AG10803 (cell line): ENCODE measurements at regions not wholly inside any gene's neighbourhood (a gene's known extent, or its start where the extent isn't known, plus 50 kb on each side); places are given as distances from the start of the nearest gene placed in this dataset.

ENCODE experiments used
- DNase-seq: peaks from one replicate; pipeline ENCODE4 v3.0.0; 2010; ENCODE audit warnings: low read depth
- H3K4me3 ChIP-seq: 2 replicates; pipeline ENCODE4 v1.5.1; 2011; ENCODE audit warnings: mild to moderate bottlenecking, low read length, control low read depth
- TF ChIP-seq, protein P1 (sequence below): conservative IDR thresholded peaks from 2 replicates; pipeline ENCODE4 v1.5.1; 2011; ENCODE audit warnings: mild to moderate bottlenecking, low read length, control low read depth, inconsistent platforms

DNA sequence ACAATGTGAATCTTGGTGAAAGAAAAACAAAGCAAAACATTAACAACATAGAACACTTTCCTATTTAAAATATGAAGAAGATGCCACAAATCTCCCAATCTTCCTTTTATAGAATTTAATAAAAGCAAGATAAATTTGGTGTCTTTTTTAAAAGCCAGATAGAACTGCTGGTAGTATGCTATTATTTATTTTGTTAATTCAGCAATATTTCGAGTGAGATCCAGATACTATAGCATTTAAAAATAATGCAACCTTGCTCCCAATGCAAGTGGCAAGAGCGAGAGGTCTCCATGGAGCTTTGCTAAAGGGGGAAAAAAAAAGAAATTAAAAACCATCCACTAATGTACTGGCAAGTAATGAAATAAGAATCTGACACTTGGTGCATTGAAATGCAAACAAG lies 121.8 kb downstream of the IL20RB start:
- TF ChIP-seq, protein P1, sequence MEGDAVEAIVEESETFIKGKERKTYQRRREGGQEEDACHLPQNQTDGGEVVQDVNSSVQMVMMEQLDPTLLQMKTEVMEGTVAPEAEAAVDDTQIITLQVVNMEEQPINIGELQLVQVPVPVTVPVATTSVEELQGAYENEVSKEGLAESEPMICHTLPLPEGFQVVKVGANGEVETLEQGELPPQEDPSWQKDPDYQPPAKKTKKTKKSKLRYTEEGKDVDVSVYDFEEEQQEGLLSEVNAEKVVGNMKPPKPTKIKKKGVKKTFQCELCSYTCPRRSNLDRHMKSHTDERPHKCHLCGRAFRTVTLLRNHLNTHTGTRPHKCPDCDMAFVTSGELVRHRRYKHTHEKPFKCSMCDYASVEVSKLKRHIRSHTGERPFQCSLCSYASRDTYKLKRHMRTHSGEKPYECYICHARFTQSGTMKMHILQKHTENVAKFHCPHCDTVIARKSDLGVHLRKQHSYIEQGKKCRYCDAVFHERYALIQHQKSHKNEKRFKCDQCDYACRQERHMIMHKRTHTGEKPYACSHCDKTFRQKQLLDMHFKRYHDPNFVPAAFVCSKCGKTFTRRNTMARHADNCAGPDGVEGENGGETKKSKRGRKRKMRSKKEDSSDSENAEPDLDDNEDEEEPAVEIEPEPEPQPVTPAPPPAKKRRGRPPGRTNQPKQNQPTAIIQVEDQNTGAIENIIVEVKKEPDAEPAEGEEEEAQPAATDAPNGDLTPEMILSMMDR = no peak
- no peak overlapping the region for H3K4me3 ChIP-seq

DNA sequence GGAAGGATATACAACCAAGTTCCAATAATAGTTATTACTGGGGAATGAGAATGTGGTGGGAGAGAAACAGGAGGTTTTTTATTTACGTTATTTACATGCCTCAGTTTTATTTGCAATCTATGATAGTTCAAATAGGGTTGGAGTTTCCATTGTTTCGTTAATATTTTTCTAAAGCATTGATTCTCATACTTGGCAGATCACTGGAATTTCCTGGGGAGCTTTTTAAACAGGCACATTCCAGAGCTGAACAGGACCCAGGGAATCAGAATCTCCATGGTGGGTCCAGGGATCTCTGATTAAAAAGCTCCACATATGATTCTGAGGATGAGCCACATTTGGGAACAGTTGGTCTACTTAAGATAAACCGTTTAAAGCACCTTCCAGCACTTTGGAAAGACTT lies 123.9 kb downstream of the IL20RB start:
- TF ChIP-seq, protein P1 = no peak
- DNase-seq = no peak
- no peak overlapping the region for H3K4me3 ChIP-seq

More for the DNA sequence above, 121.8 kb downstream of the IL20RB start:
- DNase-seq = no peak

DNA sequence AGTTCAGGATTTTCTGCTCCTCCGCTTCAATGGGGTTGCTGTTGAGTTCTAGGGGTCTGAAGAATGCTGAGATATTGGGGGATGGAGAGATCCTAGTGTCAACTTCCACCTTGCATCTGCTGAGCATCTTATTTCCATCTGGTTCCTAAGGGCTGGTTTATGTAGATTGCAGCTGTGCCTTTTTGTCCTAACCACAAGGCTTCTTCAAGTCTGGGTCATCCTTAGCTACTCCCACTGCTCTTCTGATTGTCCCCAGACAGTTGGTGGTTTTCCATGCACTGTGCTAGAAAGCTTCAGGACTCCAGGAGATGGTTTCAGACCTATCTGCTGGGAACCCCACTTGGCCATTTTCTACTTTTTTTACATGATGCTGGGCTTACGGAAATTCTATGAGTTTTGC lies 125.0 kb downstream of the IL20RB start:
- DNase-seq = no peak
- TF ChIP-seq, protein P1 = no peak
- H3K4me3 ChIP-seq = no peak overlapping the region

DNA sequence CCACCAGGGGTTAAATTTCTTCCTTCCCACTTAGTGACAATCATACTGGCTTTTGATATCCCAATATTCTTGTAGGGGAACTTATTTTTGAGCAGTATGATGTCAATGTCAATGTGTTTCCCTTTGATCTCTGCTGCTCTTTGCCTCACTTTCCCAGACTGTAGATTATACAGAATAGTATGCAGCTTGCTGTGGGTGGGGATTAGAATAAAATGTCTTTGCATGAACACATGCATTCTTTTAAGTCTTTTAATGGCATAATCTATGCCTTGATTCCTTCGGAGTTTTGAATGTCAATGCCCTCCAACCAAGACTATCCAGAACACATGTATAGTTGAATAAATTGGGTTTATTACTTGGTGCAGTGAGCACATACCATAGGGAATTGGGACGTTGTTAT lies 125.5 kb downstream of the IL20RB start:
- no peak overlapping the region for H3K4me3 ChIP-seq

DNA sequence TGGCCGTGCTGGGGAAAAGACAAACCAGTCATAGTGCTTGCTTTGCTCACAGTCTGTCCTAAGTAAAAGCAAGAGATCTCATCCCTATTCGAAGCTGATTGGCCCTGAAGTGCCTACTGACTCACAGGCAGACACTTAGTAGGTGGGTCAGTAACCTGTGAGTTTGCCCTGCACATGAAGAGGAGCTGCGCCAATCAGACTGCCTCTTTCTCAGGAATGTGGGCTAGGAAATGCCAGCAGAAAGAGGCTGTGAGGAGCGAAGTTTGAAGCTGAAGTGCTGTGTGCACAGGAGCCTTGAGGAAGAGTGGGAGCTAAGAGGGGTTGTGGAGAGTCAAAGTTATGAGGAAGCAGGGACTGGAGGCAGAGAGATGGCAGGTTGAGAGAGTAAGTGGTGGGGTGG lies 126.8 kb downstream of the IL20RB start:
- TF ChIP-seq, protein P1 = no peak
- no peak overlapping the region for H3K4me3 ChIP-seq
- DNase-seq = no peak

More for the DNA sequence above, 125.5 kb downstream of the IL20RB start:
- TF ChIP-seq, protein P1 = no peak
- DNase-seq = no peak

DNA sequence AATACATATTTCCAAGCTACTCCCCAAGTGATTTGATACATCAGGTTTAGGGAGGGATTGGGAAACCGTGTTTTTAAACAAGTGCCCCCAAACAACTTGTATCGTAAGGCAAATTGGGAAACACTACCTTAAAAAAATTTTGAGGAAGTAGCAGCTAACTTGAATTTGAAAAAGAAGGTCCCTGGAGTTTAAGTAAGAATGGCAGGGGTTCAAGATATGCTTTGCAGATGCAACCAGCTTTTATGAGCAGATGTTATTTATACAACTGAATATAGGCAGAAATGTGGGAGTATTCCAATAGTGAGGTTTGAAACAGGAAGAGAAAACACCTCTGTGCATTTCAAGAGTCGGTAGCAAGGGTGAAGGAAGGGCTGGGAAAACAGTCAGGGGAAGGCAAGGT lies 139.6 kb downstream of the IL20RB start:
- DNase-seq = no peak
- H3K4me3 ChIP-seq = no peak overlapping the region
- TF ChIP-seq, protein P1 = no peak

DNA sequence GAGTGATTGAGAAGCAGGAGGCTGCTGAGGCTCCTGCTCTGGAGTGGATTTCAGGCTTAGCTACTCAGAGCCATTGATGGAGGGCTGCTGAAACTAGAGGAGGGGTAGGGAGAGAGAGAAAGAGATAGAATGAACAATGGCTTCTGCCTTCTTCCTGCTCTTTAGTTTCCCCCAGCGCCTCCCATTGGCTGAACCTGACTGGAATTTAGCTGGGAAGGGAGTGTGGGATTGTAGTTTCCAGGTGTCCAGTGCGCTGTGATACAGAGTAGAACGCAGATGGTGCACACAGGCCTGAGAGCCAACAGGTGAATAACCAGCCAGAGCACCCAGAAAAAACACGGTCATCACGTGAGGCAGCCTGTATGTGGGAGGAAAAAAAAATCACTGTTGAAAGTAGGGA lies 140.1 kb downstream of the IL20RB start:
- no peak overlapping the region for H3K4me3 ChIP-seq
- DNase-seq = no peak
- TF ChIP-seq, protein P1 = no peak
